Naive thymus-derived CD8-positive, alpha-beta T cell (primary cell): ENCODE measurements at regions not wholly inside any gene's neighbourhood (a gene's known extent, or its start where the extent isn't known, plus 50 kb on each side); places are given as distances from the start of the nearest gene placed in this dataset.
"Not testable (repeated sequence)": the region's sequence is repeated elsewhere in the genome, so short reads cannot be mapped to it uniquely, and the experiment has no call there.

ENCODE experiments used
- ATAC-seq, 2 donors: fragments of 150-1000 bp; cut with Tn5 transposase in 1 of 2; sonication (Bioruptor Pico), chemical (Tn5 transposase) in 1 of 2; 1 replicate in 1 of 2; 2 replicates in 1 of 2; pipeline ENCODE4 v1.10.0; 2021; ENCODE audit warnings: mild to moderate bottlenecking in 2 of 2, moderate library complexity in 2 of 2
- POLR2A ChIA-PET: fragments of 350-600 bp; sonication (Branson Sonifier 250); formaldehyde crosslinking; loops from one replicate; lab custom pipeline; 2021; ENCODE audit warnings: antibody characterized with exemption; lab: Charles Lee
- DNase-seq, 10 donors: peaks; one replicate each; pipeline versions ENCODE4 v3.0.0 to v3.0.0-alpha.2; 2020 to 2022
- H3K27ac Mint-ChIP-seq, 10 donors: one replicate each; pipeline ENCODE4 v1.8.0; 2020 to 2022; ENCODE audit warnings: mild to moderate bottlenecking in 10 of 10, mixed read lengths in 10 of 10, moderate library complexity in 4 of 10, inconsistent platforms in 1 of 10
- H3K27me3 Mint-ChIP-seq, 5 donors: one replicate each; pipeline ENCODE4 v1.8.0; 2021 to 2022; ENCODE audit warnings: mixed read lengths in 5 of 5
- H3K36me3 Mint-ChIP-seq, 3 donors: one replicate each; pipeline ENCODE4 v1.8.0; 2020 to 2022; ENCODE audit warnings: mixed read lengths in 3 of 3, mild to moderate bottlenecking in 2 of 3, inconsistent platforms in 1 of 3
- H3K4me1 Mint-ChIP-seq, 4 donors: one replicate each; pipeline ENCODE4 v1.8.0; 2021 to 2022; ENCODE audit warnings: mixed read lengths in 4 of 4
- H3K4me3 Mint-ChIP-seq, 10 donors: one replicate each; pipeline ENCODE4 v1.8.0; 2020 to 2022; ENCODE audit warnings: mild to moderate bottlenecking in 10 of 10, mixed read lengths in 10 of 10, moderate library complexity in 6 of 10, inconsistent platforms in 1 of 10
- H3K9me3 Mint-ChIP-seq, 9 donors: one replicate each; pipeline ENCODE4 v1.8.0; 2020 to 2022; ENCODE audit warnings: mixed read lengths in 9 of 9, mild to moderate bottlenecking in 3 of 9, inconsistent platforms in 1 of 9, moderate library complexity in 1 of 9

- Mint-ChIP-seq H3K4me3 (no peak overlapping the region), H3K27me3 (peaks cover 0 to 4% (median 0%) of the 10 kb centered on the region in 5 donors), H3K9me3 (peaks cover 0 to 3% (median 0%) of the 10 kb centered on the region in 9 donors), H3K36me3 (no peaks in the 10 kb centered on the region), H3K27ac (no peak overlapping the region), H3K4me1 (no peaks in the 10 kb centered on the region)
- POLR2A ChIA-PET, result no interaction called here
- DNase-seq (no peak), ATAC-seq (no peak)
Observed at GRCh38 chr3:106936337-106936736, 440.9 kb upstream of the CCDC54 start.

GRCh38 chr3:106942051-106942450, 435.2 kb upstream of the CCDC54 start:
- ATAC-seq (no peak), DNase-seq (no peak)
- H3K4me3 Mint-ChIP-seq, result no peak overlapping the region
- no peaks in the 10 kb centered on the region for H3K36me3 Mint-ChIP-seq
- peaks cover 0 to 4% (median 0%) of the 10 kb centered on the region in 5 donors for H3K27me3 Mint-ChIP-seq
- H3K4me1 Mint-ChIP-seq, result peaks cover 0 to 5% (median 0%) of the 10 kb centered on the region in 4 donors
- peaks cover 0 to 8% (median 0%) of the 10 kb centered on the region in 9 donors for H3K9me3 Mint-ChIP-seq
- no peak overlapping the region for H3K27ac Mint-ChIP-seq
- POLR2A ChIA-PET, result no interaction called here

GRCh38 chr3:106943071-106943470, 434.2 kb upstream of the CCDC54 start:
- DNase-seq, result no peak
- peaks cover 0 to 5% (median 0%) of the 10 kb centered on the region in 4 donors for H3K4me1 Mint-ChIP-seq
- H3K27me3 Mint-ChIP-seq, result peaks cover 0 to 4% (median 0%) of the 10 kb centered on the region in 5 donors
- H3K4me3 Mint-ChIP-seq, result no peak overlapping the region
- POLR2A ChIA-PET, result no interaction called here
- peaks cover 0 to 8% (median 0%) of the 10 kb centered on the region in 9 donors for H3K9me3 Mint-ChIP-seq
- H3K36me3 Mint-ChIP-seq, result no peaks in the 10 kb centered on the region
- H3K27ac Mint-ChIP-seq, result no peak overlapping the region
- ATAC-seq, result no peak

- H3K27me3 Mint-ChIP-seq, result no peaks in the 10 kb centered on the region
- H3K27ac Mint-ChIP-seq, result no peak overlapping the region
- H3K4me3 Mint-ChIP-seq, result no peak overlapping the region
- H3K36me3 Mint-ChIP-seq, result no peaks in the 10 kb centered on the region
- ATAC-seq, result no peak
- peaks cover 0 to 5% (median 0%) of the 10 kb centered on the region in 4 donors for H3K4me1 Mint-ChIP-seq
- DNase-seq, result no peak
- POLR2A ChIA-PET, result no interaction called here
- H3K9me3 Mint-ChIP-seq, result peaks cover 0 to 5% (median 0%) of the 10 kb centered on the region in 9 donors
Observed at GRCh38 chr3:106945435-106945834, 431.8 kb upstream of the CCDC54 start.

GRCh38 chr3:106946866-106947265, 430.4 kb upstream of the CCDC54 start:
- no peaks in the 10 kb centered on the region for H3K27me3 Mint-ChIP-seq
- no peak overlapping the region for H3K27ac Mint-ChIP-seq
- ATAC-seq (no peak), DNase-seq (no peak)
- H3K36me3 Mint-ChIP-seq, result no peaks in the 10 kb centered on the region
- H3K9me3 Mint-ChIP-seq, result peaks cover 0 to 5% (median 0%) of the 10 kb centered on the region in 9 donors
- no peak overlapping the region for H3K4me3 Mint-ChIP-seq
- POLR2A ChIA-PET, result no interaction called here
- H3K4me1 Mint-ChIP-seq, result peaks cover 0 to 5% (median 0%) of the 10 kb centered on the region in 4 donors

- Mint-ChIP-seq H3K27ac (no peak overlapping the region), H3K36me3 (no peaks in the 10 kb centered on the region), H3K4me1 (no peaks in the 10 kb centered on the region), H3K9me3 (peaks cover 2 to 32% (median 17%) of the 10 kb centered on the region in 9 donors), H3K27me3 (no peaks in the 10 kb centered on the region), H3K4me3 (no peak overlapping the region)
- DNase-seq (no peak), ATAC-seq (no peak)
- POLR2A ChIA-PET, result no interaction called here
Observed at GRCh38 chr3:106957029-106957428, 420.2 kb upstream of the CCDC54 start.

GRCh38 chr3:106962993-106963392, 414.2 kb upstream of the CCDC54 start:
- Mint-ChIP-seq H3K9me3 (peaks cover 0 to 9% (median 0%) of the 10 kb centered on the region in 9 donors), H3K4me1 (no peaks in the 10 kb centered on the region), H3K27ac (no peak overlapping the region), H3K36me3 (no peaks in the 10 kb centered on the region), H3K4me3 (no peak overlapping the region), H3K27me3 (peaks cover 0 to 5% (median 0%) of the 10 kb centered on the region in 5 donors)
- ATAC-seq (no peak), DNase-seq (no peak)
- POLR2A ChIA-PET, result no interaction called here

- no peak overlapping the region for H3K27ac Mint-ChIP-seq
- H3K36me3 Mint-ChIP-seq, result no peaks in the 10 kb centered on the region
- POLR2A ChIA-PET, result no interaction called here
- H3K4me3 Mint-ChIP-seq, result no peak overlapping the region
- ATAC-seq, result no peak
- peaks cover 0 to 9% (median 0%) of the 10 kb centered on the region in 9 donors for H3K9me3 Mint-ChIP-seq
- H3K4me1 Mint-ChIP-seq, result no peaks in the 10 kb centered on the region
- DNase-seq, result no peak
- H3K27me3 Mint-ChIP-seq, result peaks cover 0 to 5% (median 0%) of the 10 kb centered on the region in 5 donors
Observed at GRCh38 chr3:106963442-106963841, 413.8 kb upstream of the CCDC54 start.

- ATAC-seq (no peak), DNase-seq (no peak)
- Mint-ChIP-seq H3K4me1 (no peaks in the 10 kb centered on the region), H3K27me3 (peaks cover 0 to 5% (median 0%) of the 10 kb centered on the region in 5 donors), H3K36me3 (no peaks in the 10 kb centered on the region), H3K27ac (no peak overlapping the region), H3K4me3 (no peak overlapping the region), H3K9me3 (peaks cover 0 to 8% (median 0%) of the 10 kb centered on the region in 9 donors)
- POLR2A ChIA-PET, result no interaction called here
Observed at GRCh38 chr3:106965307-106965706, 411.9 kb upstream of the CCDC54 start.

- no peaks in the 10 kb centered on the region for H3K27me3 Mint-ChIP-seq
- H3K9me3 Mint-ChIP-seq, result peaks cover 0 to 2% (median 0%) of the 10 kb centered on the region in 9 donors
- H3K36me3 Mint-ChIP-seq, result no peaks in the 10 kb centered on the region
- H3K4me1 Mint-ChIP-seq, result no peaks in the 10 kb centered on the region
- ATAC-seq (no peak), DNase-seq (no peak)
- POLR2A ChIA-PET, result no interaction called here
- no peak overlapping the region for H3K27ac Mint-ChIP-seq
- no peak overlapping the region for H3K4me3 Mint-ChIP-seq
Observed at GRCh38 chr3:106969596-106969995, 407.6 kb upstream of the CCDC54 start.

- H3K27ac Mint-ChIP-seq, result no peak overlapping the region
- DNase-seq (no peak), ATAC-seq (no peak)
- no peak overlapping the region for H3K4me3 Mint-ChIP-seq
- H3K4me1 Mint-ChIP-seq, result no peaks in the 10 kb centered on the region
- POLR2A ChIA-PET, result no interaction called here
- no peaks in the 10 kb centered on the region for H3K9me3 Mint-ChIP-seq
- H3K27me3 Mint-ChIP-seq, result peaks cover 0 to 8% (median 0%) of the 10 kb centered on the region in 5 donors
- no peaks in the 10 kb centered on the region for H3K36me3 Mint-ChIP-seq
Observed at GRCh38 chr3:106981392-106981791, 395.8 kb upstream of the CCDC54 start.

GRCh38 chr3:106985721-106986120, 391.5 kb upstream of the CCDC54 start:
- ATAC-seq (no peak), DNase-seq (no peak)
- Mint-ChIP-seq H3K36me3 (no peaks in the 10 kb centered on the region), H3K4me3 (no peak overlapping the region), H3K27ac (no peak overlapping the region), H3K9me3 (peaks cover 0 to 12% (median 6%) of the 10 kb centered on the region in 9 donors), H3K27me3 (peaks cover 0 to 17% (median 1%) of the 10 kb centered on the region in 5 donors), H3K4me1 (no peaks in the 10 kb centered on the region)
- POLR2A ChIA-PET, result no interaction called here

GRCh38 chr3:106998841-106999682, 378.2 kb upstream of the CCDC54 start:
- Mint-ChIP-seq H3K4me3 (peak overlapping the region; percentile 47 to 80 (median 63)), H3K9me3 (peaks cover 0 to 17% (median 3%) of the 10 kb centered on the region in 9 donors), H3K4me1 (peaks cover 5 to 18% (median 17%) of the 10 kb centered on the region in 4 donors), H3K27ac (peak overlapping the region in 6 of 10 donors; percentile 37 to 84 (median 78))
- POLR2A ChIA-PET, H3K36me3 Mint-ChIP-seq, H3K27me3 Mint-ChIP-seq: not testable (repeated sequence)
- DNase-seq (peak in 6 of 10 donors; percentile 1 to 60 (median 34)), ATAC-seq (peak in 1 of 2 donors; percentile 48)
